Osteocyte (in vitro differentiated cells): ENCODE measurements at regions not wholly inside any gene's neighbourhood (a gene's known extent, or its start where the extent isn't known, plus 50 kb on each side); places are given as distances from the start of the nearest gene placed in this dataset.
"Not testable (repeated sequence)": the region's sequence is repeated elsewhere in the genome, so short reads cannot be mapped to it uniquely, and the experiment has no call there.

Experiments used
- DNase-seq: peaks from one replicate; pipeline ENCODE4 v3.0.0; 2021; ENCODE audit warnings: mixed read lengths; ENCODE audit not compliant: unreplicated experiment; ENCODE audit errors: extremely low spot score
- H3K27ac Mint-ChIP-seq: one replicate; pipeline ENCODE4 v1.8.0; 2021; ENCODE audit warnings: mild to moderate bottlenecking, mixed read lengths; ENCODE audit not compliant: unreplicated experiment
- H3K27me3 Mint-ChIP-seq: one replicate; pipeline ENCODE4 v1.8.0; 2021; ENCODE audit warnings: mixed read lengths; ENCODE audit not compliant: unreplicated experiment
- H3K36me3 Mint-ChIP-seq: one replicate; pipeline ENCODE4 v1.8.0; 2021; ENCODE audit warnings: mixed read lengths; ENCODE audit not compliant: unreplicated experiment
- H3K4me1 Mint-ChIP-seq: one replicate; pipeline ENCODE4 v1.8.0; 2021; ENCODE audit warnings: mixed read lengths; ENCODE audit not compliant: unreplicated experiment
- H3K4me3 Mint-ChIP-seq: one replicate; pipeline ENCODE4 v1.8.0; 2021; ENCODE audit warnings: mild to moderate bottlenecking, moderate library complexity, mixed read lengths; ENCODE audit not compliant: unreplicated experiment
- H3K9me3 Mint-ChIP-seq: one replicate; pipeline ENCODE4 v1.8.0; 2021; ENCODE audit warnings: mixed read lengths; ENCODE audit not compliant: unreplicated experiment
- TF ChIP-seq, protein P1 (sequence below): fragments of 200-600 bp; sonication (generic); IDR thresholded peaks from 2 replicates; pipeline ENCODE4 v1.5.0; 2021; ENCODE audit warnings: antibody characterized with exemption, mild to moderate bottlenecking, moderate library complexity

DNA sequence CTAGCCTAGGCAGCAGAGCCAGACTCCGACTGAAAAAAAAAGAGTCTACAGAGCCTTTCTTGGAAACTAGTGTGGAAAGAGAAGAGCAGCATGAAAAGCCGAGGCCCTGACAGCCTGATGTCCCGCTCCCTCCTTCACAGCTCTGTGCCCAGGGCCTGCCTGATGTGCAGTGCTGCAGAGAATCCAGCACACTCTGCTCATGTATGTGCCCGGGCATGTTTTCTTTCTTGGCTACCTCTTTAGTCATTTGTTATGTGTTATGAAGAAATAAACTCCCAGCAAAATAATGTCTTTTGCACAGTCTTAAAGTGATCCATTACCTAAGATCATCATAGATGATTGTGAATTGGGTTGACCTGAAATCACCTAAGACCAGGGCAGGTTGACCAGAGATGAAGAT, 78.1 kb upstream of the EZR start:
- Mint-ChIP-seq H3K9me3 (no peaks in the 10 kb centered on the region), H3K4me1 (peaks cover 11% of the 10 kb centered on the region), H3K36me3 (no peaks in the 10 kb centered on the region), H3K27me3 (no peaks in the 10 kb centered on the region), H3K27ac (no peak overlapping the region), H3K4me3 (no peak overlapping the region)
- TF ChIP-seq, protein P1, sequence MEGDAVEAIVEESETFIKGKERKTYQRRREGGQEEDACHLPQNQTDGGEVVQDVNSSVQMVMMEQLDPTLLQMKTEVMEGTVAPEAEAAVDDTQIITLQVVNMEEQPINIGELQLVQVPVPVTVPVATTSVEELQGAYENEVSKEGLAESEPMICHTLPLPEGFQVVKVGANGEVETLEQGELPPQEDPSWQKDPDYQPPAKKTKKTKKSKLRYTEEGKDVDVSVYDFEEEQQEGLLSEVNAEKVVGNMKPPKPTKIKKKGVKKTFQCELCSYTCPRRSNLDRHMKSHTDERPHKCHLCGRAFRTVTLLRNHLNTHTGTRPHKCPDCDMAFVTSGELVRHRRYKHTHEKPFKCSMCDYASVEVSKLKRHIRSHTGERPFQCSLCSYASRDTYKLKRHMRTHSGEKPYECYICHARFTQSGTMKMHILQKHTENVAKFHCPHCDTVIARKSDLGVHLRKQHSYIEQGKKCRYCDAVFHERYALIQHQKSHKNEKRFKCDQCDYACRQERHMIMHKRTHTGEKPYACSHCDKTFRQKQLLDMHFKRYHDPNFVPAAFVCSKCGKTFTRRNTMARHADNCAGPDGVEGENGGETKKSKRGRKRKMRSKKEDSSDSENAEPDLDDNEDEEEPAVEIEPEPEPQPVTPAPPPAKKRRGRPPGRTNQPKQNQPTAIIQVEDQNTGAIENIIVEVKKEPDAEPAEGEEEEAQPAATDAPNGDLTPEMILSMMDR, result no peak
- DNase-seq, result no peak

DNA sequence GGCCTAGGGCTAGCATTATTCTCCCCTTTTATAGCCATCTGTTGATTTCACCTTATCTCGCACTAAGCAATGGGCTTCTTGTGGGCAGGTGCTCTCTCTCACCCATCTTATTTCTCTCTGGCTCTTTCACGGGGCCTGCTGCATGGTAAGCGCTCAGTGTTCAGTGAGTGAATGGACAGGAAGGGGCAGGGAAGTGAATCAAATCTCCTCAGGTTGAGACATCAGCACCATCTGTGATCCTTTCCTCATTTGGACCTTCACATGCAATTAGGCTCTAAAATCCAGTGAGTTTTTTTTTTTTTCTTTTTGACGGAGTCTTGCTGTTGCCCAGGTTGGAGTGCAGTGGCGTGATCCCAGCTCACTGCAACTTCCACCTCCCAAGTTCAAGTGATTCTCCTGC, 76.5 kb upstream of the EZR start:
- no peaks in the 10 kb centered on the region for H3K27me3 Mint-ChIP-seq
- TF ChIP-seq, protein P1, result no peak

DNA sequence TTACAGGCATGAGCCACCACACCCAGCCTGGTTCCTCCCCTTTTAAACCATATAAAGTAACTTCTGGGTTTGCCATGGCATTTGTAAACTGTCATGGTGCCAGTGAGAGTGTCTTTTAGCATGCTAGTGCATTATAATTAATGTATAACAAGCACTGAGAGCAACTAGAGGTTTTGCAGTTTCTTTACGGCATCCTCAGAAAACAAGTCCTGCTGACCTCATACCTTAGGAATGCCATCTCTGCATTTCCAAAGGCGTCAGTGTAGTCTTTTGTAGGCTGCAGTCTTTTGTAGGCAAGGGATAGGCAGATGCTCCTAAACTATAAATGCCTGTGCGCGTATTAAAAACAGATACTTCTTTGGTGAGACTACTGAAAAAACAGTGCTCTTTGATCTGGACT, 75.0 kb upstream of the EZR start:
- Mint-ChIP-seq H3K36me3 (no peaks in the 10 kb centered on the region), H3K9me3 (no peaks in the 10 kb centered on the region), H3K27ac (no peak overlapping the region), H3K4me1 (peaks cover 4% of the 10 kb centered on the region), H3K4me3 (no peak overlapping the region), H3K27me3 (no peaks in the 10 kb centered on the region)
- DNase-seq, result no peak
- TF ChIP-seq, protein P1, result no peak

More for the DNA sequence above, 76.5 kb upstream of the EZR start:
- no peak for DNase-seq
- no peak overlapping the region for H3K27ac Mint-ChIP-seq
- no peaks in the 10 kb centered on the region for H3K36me3 Mint-ChIP-seq
- H3K4me3 Mint-ChIP-seq, result no peak overlapping the region
- peaks cover 10% of the 10 kb centered on the region for H3K4me1 Mint-ChIP-seq
- no peaks in the 10 kb centered on the region for H3K9me3 Mint-ChIP-seq

DNA sequence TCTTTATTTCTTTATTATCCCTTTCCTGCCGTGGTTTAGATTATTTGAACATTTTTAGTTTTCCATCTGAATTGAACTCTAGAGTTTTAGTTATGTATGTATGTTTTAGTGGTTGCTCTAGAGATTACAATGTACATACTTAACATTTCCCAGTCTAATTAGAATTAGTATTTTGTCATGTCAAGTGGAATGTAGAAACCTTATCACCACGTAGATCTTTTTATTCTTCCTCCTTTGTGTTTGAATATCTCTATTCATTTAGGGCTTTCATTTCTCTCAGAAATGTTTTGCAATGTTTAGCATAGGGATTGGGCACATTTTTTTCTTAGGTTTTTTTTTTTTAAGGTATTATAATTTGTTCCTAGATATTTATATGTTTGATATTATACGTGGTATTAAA, 73.1 kb upstream of the EZR start:
- no peaks in the 10 kb centered on the region for H3K27me3 Mint-ChIP-seq
- no peak for DNase-seq
- TF ChIP-seq, protein P1, result no peak
- no peaks in the 10 kb centered on the region for H3K36me3 Mint-ChIP-seq
- no peak overlapping the region for H3K4me3 Mint-ChIP-seq
- peaks cover 4% of the 10 kb centered on the region for H3K4me1 Mint-ChIP-seq
- no peak overlapping the region for H3K27ac Mint-ChIP-seq
- H3K9me3 Mint-ChIP-seq, result no peaks in the 10 kb centered on the region

DNA sequence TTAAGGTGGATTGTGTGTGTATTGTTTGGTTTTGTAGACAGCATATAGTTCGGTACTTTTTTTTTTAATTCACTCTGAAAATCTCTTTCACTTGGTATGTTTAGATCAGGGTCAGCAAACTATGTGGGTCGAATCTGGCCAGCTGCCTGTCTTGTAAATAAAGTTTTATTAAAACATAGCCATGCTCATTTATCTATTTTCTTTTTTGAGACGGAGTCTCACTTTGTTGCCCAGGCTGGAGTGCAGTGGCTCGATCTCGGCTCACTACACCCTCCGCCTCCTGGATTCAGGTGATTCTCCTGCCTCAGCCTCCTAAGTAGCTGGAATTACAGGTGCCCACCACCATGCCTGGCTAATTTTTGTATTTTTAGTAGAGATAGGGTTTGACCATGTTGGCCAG, 72.4 kb upstream of the EZR start:
- H3K4me1 Mint-ChIP-seq, H3K36me3 Mint-ChIP-seq, DNase-seq, H3K27ac Mint-ChIP-seq, H3K9me3 Mint-ChIP-seq, H3K27me3 Mint-ChIP-seq, H3K4me3 Mint-ChIP-seq: not testable (repeated sequence)

DNA sequence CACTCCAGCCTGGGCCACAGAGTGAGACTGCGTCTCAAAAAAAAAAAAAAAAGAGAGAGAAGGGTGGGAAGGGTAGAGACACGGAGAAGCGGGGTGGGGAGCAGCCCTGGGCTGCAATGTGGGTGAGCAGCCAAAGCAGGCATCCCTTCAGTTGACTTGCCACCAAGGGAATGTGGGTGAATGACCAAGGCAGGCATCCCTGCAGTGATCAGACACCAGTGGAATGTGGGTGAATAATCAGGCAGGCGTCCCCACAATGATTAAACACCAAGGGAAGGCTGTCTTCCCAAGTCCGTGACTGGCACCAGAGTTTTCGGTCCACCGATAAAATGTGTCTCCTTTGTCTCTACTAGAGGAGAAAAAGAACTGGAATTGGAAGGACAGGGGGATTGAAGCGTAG, 69.0 kb upstream of the EZR start:
- H3K36me3 Mint-ChIP-seq, H3K27ac Mint-ChIP-seq, H3K4me1 Mint-ChIP-seq, DNase-seq, H3K9me3 Mint-ChIP-seq, H3K4me3 Mint-ChIP-seq, H3K27me3 Mint-ChIP-seq: not testable (repeated sequence)

DNA sequence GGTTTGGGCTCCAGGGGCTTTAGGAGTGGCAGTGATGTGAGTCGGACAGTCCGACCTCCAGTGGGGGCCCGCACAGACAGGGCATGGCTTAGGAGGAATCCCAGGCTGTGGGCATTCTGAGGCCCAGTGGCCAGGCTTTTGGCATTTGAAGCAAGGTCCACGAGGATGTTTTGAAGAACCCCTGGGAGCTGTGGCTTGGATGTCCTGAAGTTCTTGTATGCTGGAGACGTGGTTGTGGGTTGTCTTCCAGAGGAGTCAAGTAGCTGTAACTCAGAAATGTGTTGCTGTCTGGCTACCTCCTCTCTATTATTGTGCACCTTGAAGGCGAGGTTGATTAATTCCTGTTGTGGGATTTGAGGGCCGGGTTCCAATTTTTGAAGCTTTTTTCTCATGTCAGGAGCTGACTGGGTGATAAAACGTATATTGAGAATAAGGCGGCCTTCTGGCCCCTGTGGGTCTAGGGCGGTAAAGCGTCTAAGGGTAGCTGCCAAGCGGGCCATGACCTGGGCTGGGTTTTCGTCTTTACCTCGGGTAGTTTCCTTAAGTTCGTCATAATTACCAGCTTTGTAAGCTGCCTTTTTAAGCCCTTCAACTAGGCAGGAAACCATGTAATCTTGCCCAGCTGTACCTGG, 67.3 kb upstream of the EZR start:
- DNase-seq, H3K4me3 Mint-ChIP-seq, H3K9me3 Mint-ChIP-seq: not testable (repeated sequence)

DNA sequence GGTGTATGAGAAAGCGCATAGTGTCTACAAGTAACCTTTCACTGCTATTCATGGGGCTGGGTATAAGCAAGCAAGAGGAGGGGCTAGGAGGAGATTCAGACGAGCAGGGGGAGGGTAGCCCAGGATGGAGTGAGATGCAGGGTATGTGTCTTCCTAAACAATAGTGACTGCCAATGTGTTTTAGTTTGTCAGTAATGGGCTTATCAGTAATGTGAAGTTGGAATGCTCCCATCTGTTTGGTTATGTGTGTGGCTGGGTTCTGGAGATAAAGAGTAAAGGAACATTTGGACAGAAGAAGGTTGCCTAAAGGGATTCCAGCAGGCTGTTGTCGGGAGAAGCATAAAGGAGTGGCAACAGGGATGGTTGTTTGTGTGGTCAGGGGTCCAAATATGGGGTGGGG, 62.7 kb upstream of the EZR start:
- not testable (repeated sequence) for DNase-seq, H3K4me1 Mint-ChIP-seq, H3K36me3 Mint-ChIP-seq, H3K27me3 Mint-ChIP-seq, H3K27ac Mint-ChIP-seq, H3K4me3 Mint-ChIP-seq
- peaks cover 11% of the 10 kb centered on the region for H3K9me3 Mint-ChIP-seq

More for the DNA sequence above, 67.3 kb upstream of the EZR start:
- not testable (repeated sequence) for H3K27me3 Mint-ChIP-seq, H3K4me1 Mint-ChIP-seq, H3K36me3 Mint-ChIP-seq, H3K27ac Mint-ChIP-seq

DNA sequence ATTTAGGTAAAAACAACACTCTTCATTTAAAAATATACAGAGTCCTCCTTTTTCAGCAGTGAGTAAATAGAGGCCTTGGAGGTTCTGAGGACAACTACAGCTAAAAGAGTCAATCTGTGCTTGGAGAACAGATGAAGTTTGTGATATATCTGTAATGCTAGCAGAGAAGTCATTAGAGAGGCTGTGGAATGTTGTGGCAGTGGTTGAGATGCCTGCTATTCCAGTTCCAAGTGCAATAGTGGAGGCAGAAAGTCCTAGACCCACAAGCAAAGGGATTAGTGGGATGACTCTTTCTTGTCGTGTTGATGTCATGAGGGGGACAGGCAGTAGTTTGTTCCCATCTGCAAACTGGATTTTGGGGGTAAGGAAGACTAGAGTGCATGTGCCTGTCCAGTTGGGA, 62.1 kb upstream of the EZR start:
- not testable (repeated sequence) for DNase-seq, H3K27ac Mint-ChIP-seq, H3K4me1 Mint-ChIP-seq, H3K4me3 Mint-ChIP-seq, H3K27me3 Mint-ChIP-seq, H3K36me3 Mint-ChIP-seq
- H3K9me3 Mint-ChIP-seq, result peaks cover 13% of the 10 kb centered on the region
